ENCODE measurements at regions not wholly inside any gene's neighbourhood (a gene's known extent, or its start where the extent isn't known, plus 50 kb on each side); places are given as distances from the start of the nearest gene placed in this dataset.
A peak's percentile ranks its signal among the peaks of the same experiment; 100 is the strongest.

- no peak overlapping the region for H3K4me3 ChIP-seq (ENCODE audit: low read depth, low read length)
- DNase-seq (ENCODE audit: low read depth) = no peak
- no peak for TF ChIP-seq CTCF (conservative IDR thresholded peaks at IDR 0.05; ENCODE audit: low read depth, low read length)
These were observed 508.8 kb downstream of the PSAT1 start for GRCh38 chr9:78805771-78806170.

- no peak overlapping the region for H3K4me3 ChIP-seq (ENCODE audit: low read depth, low read length)
- no peak for TF ChIP-seq CTCF (conservative IDR thresholded peaks at IDR 0.05; ENCODE audit: low read depth, low read length)
- DNase-seq (ENCODE audit: low read depth) = no peak
These were observed 509.7 kb downstream of the PSAT1 start for GRCh38 chr9:78806492-78807160.

GRCh38 chr9:78807286-78807685 lies 510.4 kb downstream of the PSAT1 start:
- no peak overlapping the region for H3K4me3 ChIP-seq (ENCODE audit: low read depth, low read length)
- DNase-seq (ENCODE audit: low read depth) = no peak
- no peak for TF ChIP-seq CTCF (conservative IDR thresholded peaks at IDR 0.05; ENCODE audit: low read depth, low read length)

GRCh38 chr9:78808048-78808447 lies 511.1 kb downstream of the PSAT1 start:
- no peak for TF ChIP-seq CTCF (conservative IDR thresholded peaks at IDR 0.05; ENCODE audit: low read depth, low read length)
- no peak for DNase-seq (ENCODE audit: low read depth)
- no peak overlapping the region for H3K4me3 ChIP-seq (ENCODE audit: low read depth, low read length)

- TF ChIP-seq CTCF (conservative IDR thresholded peaks at IDR 0.05; ENCODE audit: low read depth, low read length) = no peak
- peak; percentile 26 for DNase-seq (ENCODE audit: low read depth)
- no peak overlapping the region for H3K4me3 ChIP-seq (ENCODE audit: low read depth, low read length)
These were observed 514.8 kb downstream of the PSAT1 start for GRCh38 chr9:78811622-78812276.

GRCh38 chr9:78812665-78813064 lies 515.7 kb downstream of the PSAT1 start:
- no peak overlapping the region for H3K4me3 ChIP-seq (ENCODE audit: low read depth, low read length)
- no peak for DNase-seq (ENCODE audit: low read depth)
- TF ChIP-seq CTCF (conservative IDR thresholded peaks at IDR 0.05; ENCODE audit: low read depth, low read length) = no peak
